ENCODE measurements at regions not wholly inside any gene's neighbourhood (a gene's known extent, or its start where the extent isn't known, plus 50 kb on each side); places are given as distances from the start of the nearest gene placed in this dataset.

DNA sequence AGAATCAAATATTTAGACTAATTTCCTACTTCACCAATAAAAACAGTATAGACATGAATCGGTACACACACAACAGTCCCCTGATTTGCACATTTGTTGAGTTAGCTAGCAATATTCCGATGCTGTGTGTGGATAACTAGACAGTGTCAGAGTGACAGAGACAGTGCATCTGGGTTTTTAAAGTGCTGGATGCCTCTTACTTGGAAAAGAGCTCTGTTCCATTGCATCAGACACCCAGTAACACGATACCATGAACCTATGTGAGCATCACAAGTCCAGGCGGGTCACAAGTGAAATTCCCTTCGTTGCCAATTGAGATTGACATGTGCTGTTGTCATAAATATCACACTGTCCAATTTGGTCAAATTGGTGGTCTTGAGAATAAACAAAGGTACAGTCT lies 82.0 kb upstream of the ESRRG start:
- DNase-seq (ENCODE audit: low read depth in 2 of 2): no peak
- no peak overlapping the region for H3K4me3 ChIP-seq (replicated peaks in 1 of 2; ENCODE audit: low read depth in 2 of 2, low read length in 2 of 2)
- TF ChIP-seq, protein P1, sequence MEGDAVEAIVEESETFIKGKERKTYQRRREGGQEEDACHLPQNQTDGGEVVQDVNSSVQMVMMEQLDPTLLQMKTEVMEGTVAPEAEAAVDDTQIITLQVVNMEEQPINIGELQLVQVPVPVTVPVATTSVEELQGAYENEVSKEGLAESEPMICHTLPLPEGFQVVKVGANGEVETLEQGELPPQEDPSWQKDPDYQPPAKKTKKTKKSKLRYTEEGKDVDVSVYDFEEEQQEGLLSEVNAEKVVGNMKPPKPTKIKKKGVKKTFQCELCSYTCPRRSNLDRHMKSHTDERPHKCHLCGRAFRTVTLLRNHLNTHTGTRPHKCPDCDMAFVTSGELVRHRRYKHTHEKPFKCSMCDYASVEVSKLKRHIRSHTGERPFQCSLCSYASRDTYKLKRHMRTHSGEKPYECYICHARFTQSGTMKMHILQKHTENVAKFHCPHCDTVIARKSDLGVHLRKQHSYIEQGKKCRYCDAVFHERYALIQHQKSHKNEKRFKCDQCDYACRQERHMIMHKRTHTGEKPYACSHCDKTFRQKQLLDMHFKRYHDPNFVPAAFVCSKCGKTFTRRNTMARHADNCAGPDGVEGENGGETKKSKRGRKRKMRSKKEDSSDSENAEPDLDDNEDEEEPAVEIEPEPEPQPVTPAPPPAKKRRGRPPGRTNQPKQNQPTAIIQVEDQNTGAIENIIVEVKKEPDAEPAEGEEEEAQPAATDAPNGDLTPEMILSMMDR (IDR thresholded peaks at IDR 0.05; ENCODE audit: low read depth, low read length): no peak

- no peak overlapping the region for H3K4me3 ChIP-seq (replicated peaks in 1 of 2; ENCODE audit: low read depth in 2 of 2, low read length in 2 of 2)
- TF ChIP-seq, protein P1 (IDR thresholded peaks at IDR 0.05; ENCODE audit: low read depth, low read length): no peak
- no peak for DNase-seq (ENCODE audit: low read depth in 2 of 2)
Measured at GRCh38 chr1:216804111-216804510, 80.9 kb upstream of the ESRRG start.

DNA sequence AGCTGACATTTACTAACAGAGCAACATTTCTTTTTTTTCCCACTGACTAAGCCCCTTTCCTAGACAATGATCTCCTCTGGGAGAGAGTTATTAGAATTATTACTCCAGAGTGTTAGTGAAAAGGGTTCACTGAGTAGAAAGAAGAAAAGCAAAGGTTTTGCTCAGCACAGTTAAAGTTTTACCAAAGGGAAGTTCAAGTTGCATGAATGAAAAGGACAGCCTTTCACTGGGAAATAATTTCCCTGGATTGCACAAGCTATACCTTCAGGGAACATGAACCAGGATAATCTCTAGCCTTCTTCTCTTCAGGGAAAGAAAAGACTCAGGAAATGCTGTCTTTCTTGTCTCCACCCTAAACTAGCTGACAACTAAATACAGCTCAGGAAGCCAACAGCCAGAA lies 71.4 kb upstream of the ESRRG start:
- no peak overlapping the region for H3K4me3 ChIP-seq (replicated peaks in 1 of 2; ENCODE audit: low read depth in 2 of 2, low read length in 2 of 2)
- DNase-seq (ENCODE audit: low read depth in 2 of 2): no peak
- TF ChIP-seq, protein P1 (IDR thresholded peaks at IDR 0.05; ENCODE audit: low read depth, low read length): no peak

DNA sequence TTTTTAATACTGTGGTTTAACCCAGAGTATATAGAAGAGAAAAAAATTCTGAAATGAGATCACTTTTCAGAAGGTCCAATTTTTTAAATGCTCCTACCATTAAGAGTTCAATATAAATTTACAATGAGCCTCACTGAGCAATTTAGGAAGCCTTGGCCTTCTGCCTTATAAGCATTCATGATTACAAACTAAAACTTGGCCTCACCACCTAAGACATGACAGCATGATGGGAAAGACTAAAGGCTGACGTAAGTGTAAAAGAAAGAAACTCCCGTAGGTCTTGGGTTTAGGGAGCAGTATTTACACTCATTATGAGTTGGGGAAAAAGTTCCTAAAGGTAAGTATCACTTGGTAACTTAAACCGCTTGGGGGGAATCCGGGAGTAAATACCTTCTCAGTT lies 70.7 kb upstream of the ESRRG start:
- TF ChIP-seq, protein P1 (IDR thresholded peaks at IDR 0.05; ENCODE audit: low read depth, low read length): no peak
- no peak for DNase-seq (ENCODE audit: low read depth in 2 of 2)
- no peak overlapping the region for H3K4me3 ChIP-seq (replicated peaks in 1 of 2; ENCODE audit: low read depth in 2 of 2, low read length in 2 of 2)

DNA sequence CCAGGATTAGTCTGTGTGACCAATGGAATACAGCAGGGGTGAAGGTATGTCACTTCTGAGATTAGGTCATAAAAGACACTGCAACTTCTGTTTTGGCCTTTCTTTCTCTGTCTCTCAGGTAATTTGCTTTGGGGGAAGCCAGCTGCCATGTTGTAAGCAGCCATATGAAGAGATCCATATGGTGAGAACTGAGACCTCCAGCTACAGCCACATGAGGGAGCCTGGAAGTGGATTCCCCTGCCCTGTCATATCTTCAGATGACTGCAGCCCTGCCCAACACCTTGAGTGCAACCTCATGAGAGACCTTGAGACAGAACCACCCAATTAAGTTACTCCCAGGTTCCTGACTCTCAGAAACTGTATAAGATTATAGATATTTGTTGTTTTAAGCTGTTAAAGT lies 70.1 kb upstream of the ESRRG start:
- no peak for DNase-seq (ENCODE audit: low read depth in 2 of 2)
- TF ChIP-seq, protein P1 (IDR thresholded peaks at IDR 0.05; ENCODE audit: low read depth, low read length): no peak
- H3K4me3 ChIP-seq (replicated peaks in 1 of 2; ENCODE audit: low read depth in 2 of 2, low read length in 2 of 2): no peak overlapping the region

DNA sequence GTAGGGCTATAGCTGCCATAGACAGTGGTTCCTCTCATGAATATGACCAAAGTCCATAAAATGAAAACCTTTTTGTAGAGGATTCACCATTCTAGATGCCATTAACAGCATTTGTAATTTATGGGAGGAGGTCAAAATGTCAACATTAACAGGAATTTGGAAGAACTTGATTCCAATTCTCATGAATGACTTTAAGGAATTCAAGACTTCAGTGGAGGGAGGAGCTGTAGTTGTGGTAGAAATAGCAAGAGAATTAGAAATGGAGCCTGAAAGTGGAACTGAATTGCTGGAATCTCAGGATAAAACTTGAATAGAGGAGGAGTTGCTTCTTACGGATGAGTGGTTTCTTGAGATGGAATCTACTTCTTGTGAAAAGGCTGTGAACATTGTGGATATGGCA lies 65.4 kb upstream of the ESRRG start:
- H3K4me3 ChIP-seq (replicated peaks in 1 of 2; ENCODE audit: low read depth in 2 of 2, low read length in 2 of 2): no peak overlapping the region
- no peak for DNase-seq (ENCODE audit: low read depth in 2 of 2)
- TF ChIP-seq, protein P1 (IDR thresholded peaks at IDR 0.05; ENCODE audit: low read depth, low read length): no peak

DNA sequence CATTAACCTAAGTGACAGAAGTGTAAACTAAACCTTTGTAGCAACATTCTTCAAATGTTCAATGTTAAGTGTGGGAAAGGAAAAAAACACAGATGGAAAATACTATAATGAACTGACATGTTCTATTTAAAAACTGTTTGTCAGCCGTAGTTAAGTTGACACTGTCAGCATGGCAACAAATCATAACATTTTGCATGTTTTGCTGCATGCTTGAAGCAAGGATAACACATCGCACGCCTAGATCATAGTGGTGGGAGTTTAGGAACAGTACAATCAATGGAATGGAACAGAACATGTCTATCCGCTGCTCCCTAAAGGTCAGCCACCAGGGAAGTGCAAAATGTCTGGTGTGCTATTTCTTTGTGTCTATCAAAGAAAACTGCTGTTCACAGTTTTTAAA lies 62.5 kb upstream of the ESRRG start:
- TF ChIP-seq, protein P1 (IDR thresholded peaks at IDR 0.05; ENCODE audit: low read depth, low read length): no peak
- no peak overlapping the region for H3K4me3 ChIP-seq (replicated peaks in 1 of 2; ENCODE audit: low read depth in 2 of 2, low read length in 2 of 2)
- DNase-seq (ENCODE audit: low read depth in 2 of 2): no peak

All from cardiac fibroblast (primary cell).